ENCODE measurements at regions not wholly inside any gene's neighbourhood (a gene's known extent, or its start where the extent isn't known, plus 50 kb on each side); places are given as distances from the start of the nearest gene placed in this dataset.
"Not testable (repeated sequence)": the region's sequence is repeated elsewhere in the genome, so short reads cannot be mapped to it uniquely, and the experiment has no call there.

DNA sequence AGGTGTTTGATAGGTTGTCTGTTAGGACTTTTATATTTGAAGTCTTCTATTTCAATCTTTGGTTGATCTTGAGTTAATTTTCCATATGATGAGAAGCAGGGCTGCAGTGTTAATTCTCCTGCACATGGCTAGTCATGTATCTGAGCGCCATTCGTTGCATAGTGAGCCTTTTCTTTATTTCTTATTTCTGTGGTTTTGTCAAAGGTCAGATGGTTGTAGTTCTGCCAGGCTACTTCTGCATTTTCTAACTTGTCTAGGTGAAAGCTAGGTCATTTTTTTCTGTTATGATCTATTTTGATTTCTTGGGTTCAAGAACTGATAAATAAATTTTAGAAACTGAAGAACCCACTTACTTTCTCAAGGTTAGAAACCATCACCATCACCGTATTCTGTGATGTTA is 56.7 kb downstream of the CCDC74A start:
- no peak for DNase-seq

DNA sequence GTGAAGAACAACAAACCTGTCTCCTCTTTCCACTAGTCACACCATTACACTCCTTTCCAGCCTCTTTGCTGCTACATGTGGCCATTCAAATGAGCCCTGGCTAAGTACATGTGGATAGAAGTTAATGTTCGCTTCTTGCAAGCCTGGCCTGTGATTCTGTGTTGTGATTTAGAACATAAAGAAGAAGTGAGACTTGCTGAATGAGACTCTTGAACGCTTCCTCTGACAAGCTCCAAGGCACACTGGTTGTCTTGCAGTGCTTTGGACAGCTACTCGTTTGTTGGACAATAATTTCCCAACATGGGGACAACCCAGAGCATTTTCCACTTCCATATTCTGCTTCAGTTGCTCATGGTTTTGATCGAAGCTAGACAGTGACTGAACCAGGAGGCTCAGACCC is 57.3 kb downstream of the CCDC74A start:
- no peak for DNase-seq

DNA sequence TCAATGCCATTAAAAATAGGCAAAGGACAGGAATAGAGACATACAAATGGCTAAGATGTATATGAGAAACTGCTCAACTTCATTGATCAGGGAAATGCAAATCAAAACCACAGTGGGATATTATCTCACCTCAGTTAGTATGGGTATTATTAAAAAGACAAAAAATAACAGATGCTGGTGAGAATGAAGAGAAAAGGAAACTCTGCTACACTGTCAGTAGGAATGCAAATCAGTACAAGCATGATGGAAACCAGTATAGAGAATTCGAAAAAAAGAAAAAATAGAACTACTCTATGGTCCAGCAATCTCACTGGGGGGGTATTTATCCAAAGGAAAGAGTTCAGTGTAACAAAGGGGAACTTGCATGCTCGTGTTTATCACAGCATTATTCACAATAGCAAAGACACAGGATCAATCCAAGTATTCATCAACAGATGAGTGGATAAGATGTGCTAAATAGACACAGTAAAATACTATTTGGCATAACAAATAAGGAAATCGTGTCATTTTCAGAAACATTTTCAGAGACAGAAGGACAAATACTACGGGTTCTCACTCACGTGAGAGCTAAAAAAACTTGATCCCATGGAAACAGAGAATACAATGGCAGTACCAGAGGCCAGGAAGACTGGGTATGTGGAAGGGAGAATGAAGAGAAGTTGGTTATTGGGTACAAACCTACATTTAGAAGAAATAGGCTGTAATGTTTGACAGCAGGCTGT is 60.6 kb downstream of the CCDC74A start:
- no peak for DNase-seq

DNA sequence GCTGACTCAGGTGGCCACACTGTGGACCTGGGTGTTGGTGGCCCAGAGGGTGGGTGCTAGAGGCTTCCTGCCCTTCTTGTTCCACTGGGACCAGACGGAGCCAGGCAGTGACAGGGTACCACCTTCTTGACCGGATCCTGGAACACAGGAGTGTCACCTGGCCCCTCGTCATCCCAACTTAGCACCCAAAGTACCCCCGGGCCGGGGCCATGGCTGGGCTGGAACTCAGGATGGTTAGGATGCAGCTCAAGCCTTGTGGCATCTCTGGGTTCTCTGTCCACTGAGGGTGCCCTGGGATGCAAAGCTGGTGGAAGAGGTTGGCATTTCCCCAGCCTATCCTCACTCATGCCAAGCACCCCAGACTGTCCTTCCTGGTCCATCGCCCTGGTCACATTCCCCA is 61.4 kb downstream of the CCDC74A start:
- not testable (repeated sequence) for DNase-seq

DNA sequence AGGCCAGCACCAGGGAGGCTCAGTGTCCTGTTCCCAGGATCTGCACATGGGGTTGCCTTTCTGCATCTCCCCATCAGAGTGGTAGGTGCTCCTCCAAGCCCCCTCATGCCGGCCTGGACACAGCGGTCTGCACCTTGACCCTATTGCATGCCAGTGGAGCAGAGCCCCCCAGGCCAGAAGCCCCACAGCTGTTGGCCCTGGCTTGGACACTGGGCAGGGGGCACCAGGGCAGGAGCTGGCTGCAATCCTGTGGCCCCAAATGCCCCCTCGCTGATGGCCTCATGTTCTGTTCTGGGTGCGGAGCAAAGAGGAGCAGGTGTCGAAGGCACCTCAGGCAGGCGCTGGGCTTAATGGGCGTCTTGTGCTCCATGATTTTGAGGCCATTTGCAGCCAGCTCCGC is 62.7 kb downstream of the CCDC74A start:
- no peak for DNase-seq

DNA sequence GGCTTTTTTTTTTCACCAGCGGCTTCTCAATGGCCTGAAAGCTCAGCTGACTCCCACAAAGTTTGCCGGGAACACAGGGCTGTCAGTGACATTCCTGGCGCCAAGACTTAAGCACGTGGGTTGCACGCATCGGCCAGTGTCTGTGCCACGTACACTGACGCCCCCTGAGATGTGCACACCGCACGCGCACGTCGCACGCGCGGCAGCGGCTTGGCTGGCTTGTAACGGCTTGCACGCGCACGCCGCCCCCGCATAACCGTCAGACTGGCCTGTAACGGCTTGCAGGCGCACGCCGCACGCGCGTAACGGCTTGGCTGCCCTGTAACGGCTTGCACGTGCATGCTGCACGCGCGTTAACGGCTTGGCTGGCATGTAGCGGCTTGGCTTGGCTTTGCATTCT is 63.2 kb downstream of the CCDC74A start:
- no peak for DNase-seq

DNA sequence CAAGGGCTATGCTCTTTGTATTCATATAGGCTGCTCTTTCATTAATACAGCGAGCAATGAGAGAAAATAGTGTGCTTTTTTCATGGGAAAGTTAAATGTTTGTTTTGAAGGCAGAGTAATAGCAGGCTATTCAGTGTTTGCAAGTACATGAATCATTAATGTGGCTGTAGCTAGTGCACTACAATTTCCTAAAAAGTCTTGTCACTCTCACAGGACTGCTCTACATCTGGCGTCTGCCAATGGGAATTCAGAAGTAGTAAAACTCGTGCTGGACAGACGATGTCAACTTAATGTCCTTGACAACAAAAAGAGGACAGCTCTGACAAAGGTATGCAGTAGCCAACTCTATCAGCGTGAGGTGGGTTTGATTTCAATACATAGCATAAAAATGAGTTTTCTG is 68.9 kb downstream of the CCDC74A start:
- not testable (repeated sequence) for DNase-seq

DNA sequence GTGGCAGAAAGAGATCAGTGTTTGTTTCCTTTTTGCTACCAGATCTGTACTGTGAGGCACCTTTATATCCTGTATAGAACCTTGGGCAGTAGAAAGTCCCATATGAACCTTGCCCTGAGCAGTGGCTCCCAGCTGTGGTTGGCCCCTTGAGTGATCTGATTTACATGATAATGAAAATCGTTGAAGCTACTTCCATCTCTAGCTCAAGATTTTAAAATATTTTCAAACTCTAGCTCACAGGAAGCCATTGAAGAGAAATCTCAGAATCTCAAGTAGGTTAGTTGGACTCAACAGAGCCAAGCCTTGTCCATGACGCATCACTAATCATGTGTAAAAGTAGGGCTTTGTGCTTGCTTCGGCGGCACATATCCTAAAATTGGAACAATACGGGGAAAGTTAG is 74.8 kb downstream of the CCDC74A start:
- not testable (repeated sequence) for DNase-seq

DNA sequence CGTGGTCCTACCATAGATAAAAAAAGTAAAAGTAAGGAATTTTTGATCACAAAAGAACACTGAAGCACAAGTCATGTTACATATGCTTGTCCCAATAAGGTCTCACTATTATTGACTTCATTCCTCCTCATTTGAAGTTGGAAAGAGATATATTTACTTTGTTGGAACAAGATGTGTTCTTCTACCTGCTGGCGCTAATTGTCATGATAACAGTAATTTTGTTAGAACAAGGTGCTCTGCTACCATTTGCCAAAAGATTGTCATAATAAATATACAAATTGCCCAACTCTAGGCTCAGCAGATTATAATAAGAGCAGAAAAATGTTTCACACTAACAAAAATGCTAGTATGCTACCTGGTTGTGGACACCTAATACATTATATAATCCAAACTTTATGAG is 77.0 kb downstream of the CCDC74A start:
- DNase-seq = not testable (repeated sequence)

DNA sequence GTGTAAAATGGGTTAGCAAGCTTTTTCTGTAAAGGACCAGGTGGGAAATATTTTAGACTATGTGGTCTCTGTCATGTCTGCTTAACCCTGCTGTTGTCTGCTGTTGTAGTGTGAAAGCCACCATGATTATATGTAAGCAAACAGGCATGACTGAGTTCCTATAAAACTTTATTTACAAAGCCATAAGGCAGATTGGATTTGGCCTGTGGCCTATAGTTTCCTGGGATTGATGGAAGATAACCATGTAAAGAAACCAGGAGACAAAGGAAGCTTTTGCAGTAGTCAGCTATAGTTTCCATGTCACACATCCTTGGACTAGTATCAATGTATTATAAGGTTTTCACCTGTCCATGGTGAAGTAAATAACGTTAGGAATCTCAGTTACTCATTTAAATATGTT is 78.7 kb downstream of the CCDC74A start:
- DNase-seq = not testable (repeated sequence)

DNA sequence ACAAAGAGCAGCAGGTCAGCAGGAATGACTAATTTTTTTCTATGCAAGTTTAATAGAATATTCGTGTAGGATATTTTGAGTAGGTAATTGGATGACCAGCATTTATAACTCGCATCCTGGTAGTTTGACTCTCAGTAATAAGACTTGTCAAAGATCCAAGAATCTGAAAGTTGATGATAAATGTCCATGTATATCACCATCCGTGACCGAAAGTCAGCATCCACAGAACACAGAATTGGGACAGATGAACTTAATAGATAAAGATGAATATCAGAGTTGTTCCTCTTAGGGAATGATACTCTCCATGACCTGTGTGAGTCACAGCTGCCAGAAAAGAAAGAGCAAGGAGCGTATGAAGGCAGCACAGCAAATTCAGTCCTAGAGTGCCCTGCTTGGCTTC is 79.4 kb downstream of the CCDC74A start:
- DNase-seq = not testable (repeated sequence)

DNA sequence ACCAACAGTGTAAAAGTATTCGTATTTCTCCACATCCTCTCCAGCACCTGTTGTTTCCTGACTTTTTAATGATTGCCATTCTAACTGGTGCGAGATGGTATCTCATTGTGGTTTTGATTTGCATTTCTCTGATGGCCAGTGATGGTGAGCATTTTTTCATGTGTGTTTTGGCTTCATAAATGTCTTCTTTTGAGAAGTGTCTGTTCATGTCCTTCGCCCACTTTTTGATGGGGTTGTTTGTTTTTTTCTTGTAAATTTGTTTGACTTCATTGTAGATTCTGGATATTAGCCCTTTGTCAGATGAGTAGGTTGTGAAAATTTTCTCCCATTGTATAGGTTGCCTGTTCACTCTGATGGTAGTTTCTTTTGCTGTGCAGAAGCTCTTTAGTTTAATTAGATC is 86.9 kb downstream of the CCDC74A start:
- not testable (repeated sequence) for DNase-seq

DNA sequence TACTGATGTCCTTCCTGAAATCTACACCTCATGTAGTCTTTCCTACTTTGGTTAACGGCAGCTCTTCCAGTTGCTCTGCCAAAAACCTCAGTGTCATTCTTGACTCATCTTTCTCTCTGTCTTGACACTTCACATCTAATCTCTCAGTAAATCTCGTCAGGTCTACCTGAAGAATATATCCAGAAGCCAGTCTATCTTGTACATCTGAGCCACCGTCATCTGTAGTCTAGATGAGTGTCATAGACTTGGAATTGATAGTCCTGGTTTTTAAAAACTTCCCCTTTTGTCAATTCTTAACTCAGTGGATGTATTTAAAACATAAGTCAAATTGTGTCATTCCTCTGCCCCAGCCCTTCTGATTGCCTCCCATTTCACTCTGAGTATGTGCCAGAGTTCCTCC is 90.6 kb downstream of the CCDC74A start:
- DNase-seq = not testable (repeated sequence)

DNA sequence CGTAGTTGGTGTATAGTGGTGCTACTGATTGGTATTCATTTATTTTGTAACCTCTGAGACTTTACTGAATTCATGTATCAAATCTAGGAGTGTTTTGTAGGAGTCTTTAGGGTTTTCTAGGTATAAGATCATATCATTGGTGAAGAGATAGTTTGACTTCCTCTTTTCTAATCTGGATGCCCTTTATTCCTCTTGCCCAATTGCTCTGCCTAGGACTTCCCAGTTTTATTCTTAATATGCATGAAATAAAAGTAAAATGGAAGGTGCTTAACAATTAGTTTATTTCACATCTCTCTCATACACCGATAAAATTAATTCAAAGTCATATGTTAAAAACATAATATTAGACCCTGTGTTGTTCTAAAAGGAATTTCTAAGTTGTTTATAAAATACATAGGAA is 95.2 kb downstream of the CCDC74A start:
- not testable (repeated sequence) for DNase-seq

DNA sequence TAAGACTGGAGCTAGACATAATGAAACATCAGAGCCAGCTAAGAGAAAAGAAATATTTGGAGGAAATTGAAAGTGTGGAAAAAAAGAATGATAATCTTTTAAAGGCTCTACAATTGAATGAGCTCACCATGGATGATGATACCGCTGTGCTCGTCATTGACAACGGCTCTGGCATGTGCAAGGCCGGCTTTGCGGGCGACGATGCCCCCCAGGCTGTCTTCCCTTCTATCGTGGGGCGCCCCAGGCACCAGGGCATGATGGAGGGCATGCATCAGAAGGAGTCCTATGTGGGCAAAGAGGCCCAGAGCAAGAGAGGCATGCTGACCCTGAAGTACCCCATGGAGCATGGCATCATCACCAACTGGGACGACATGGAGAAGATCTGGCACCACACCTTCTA is 98.3 kb downstream of the CCDC74A start:
- DNase-seq = not testable (repeated sequence)

DNA sequence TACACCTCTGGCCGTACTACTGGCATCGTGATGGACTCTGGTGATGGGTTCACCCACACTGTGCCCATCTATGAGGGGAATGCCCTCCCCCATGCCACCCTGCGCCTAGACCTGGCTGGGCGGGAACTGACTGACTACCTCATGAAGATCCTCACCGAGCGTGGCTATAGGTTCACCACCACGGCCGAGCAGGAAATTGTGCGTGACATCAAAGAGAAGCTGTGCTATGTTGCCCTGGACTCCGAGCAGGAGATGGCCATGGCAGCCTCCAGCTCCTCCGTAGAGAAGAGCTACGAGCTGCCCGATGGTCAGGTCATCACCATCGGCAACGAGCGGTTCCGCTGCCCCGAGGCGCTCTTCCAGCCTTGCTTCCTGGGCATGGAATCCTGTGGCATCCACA is 98.9 kb downstream of the CCDC74A start:
- not testable (repeated sequence) for DNase-seq

DNA sequence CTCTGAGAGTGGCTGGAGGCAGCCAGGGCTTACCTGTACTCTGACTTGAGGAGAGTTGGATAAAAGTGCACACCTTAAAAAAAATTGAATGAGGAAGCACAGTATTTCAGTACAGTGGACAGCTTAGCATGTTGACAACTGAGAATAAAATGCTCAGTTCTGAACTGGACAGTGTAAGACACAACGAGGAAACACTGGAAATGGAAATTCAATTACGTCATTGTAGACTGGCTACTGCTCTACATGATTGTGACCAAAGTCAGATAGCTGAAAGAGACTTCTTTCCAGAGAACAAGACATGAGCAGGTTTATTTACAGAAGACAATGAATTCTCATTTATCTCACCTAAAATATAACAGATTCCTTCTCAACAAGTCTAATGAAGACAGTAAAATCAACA is 100.1 kb downstream of the CCDC74A start:
- DNase-seq = not testable (repeated sequence)

DNA sequence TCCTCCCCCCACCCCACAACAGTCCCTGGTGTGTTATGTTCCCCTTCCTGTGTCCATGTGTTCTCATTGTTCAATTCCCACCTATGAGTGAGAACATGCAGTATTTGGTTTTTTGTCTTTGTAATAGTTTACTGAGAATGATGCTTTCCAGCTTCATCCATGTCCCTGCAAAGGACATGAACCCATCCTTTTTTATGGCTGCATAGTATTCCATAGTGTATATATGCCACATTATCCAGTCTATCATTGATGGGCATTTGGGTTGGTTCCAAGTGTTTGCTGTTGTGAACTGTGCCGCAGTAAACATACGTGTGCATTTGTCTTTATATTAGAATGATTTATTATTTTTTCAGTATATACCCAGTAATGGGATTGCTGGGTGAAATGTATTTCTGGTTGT is 104.0 kb downstream of the CCDC74A start:
- DNase-seq = not testable (repeated sequence)

DNA sequence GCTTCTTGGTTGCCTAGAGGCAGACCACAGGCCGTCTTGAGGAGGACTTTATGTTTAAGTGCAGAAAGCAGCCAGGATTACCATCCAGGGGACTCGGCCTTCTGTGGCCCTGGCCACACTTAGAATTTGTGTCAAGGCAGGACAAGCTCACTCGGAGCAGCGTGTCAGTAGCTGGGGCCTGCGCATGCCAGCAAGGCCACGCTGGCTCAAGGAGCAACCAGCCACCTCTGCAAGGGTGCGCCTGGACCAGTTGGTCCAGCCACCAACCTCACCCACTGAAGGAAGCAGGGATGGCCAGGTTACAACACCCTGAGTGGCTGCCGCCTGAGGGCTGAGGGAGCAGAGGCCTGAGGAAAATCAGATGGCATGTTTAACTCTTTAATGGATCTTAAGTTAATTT is 105.7 kb downstream of the CCDC74A start:
- DNase-seq = not testable (repeated sequence)

DNA sequence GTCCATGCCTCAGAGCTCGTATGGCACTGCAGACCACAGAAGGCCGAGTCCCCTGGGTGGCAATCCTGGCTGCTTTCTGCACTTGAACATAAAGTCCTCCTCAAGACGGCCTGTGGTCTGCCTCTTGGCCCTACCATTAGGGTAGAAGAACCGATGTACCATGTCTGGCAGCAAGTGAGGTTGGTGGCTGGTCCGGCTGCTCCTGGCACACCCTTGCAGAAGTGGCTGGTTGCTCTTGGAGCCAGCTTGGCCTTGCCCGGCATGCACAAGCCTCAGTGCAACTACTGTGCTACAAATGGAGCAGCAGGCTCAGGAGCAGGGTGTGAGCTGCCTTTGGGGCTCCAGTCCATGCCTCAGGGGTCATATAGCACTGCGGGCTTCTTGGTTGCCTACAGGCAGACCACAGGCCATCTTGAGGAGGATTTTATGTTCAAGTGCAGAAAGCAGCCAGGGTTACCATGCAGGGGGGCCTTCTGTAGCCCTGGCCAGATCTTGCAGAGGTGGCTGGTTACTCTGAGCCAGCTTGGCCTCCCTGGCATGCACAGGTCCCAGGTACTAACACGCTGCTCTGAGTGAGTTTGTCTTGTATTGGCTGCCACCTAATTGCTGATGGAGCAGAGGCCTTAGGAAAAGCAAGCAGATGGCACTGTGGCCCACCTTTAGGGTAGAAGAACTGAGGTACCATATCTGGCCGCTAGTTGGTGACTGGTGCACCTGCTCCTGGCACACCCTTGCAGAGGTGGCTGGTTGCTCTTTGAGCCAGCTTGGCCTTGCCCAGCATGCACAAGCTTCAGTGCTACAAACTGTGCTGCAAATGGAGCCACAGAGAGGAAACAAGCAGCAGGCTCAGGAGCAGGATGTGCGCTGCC is 106.4 kb downstream of the CCDC74A start:
- not testable (repeated sequence) for DNase-seq

DNA sequence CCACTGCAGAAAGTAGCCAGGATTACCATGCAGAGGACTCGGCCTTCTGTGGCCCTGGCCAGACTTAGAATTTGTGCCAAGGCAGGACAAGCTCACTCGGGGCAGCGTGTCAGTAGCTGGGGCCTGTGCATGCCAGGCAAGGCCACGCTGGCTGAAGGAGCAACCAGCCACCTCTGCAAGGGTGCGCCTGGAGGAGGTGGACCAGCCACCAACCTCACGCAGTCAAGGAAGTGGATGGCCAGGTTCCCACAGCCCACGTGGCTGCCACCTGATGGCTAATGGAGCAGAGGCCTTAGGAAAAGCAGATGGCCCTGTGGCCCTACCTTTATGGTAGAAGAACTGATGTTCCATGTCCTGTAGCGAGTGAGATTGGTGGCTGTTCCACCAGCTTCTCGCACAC is 107.9 kb downstream of the CCDC74A start:
- no peak for DNase-seq

DNA sequence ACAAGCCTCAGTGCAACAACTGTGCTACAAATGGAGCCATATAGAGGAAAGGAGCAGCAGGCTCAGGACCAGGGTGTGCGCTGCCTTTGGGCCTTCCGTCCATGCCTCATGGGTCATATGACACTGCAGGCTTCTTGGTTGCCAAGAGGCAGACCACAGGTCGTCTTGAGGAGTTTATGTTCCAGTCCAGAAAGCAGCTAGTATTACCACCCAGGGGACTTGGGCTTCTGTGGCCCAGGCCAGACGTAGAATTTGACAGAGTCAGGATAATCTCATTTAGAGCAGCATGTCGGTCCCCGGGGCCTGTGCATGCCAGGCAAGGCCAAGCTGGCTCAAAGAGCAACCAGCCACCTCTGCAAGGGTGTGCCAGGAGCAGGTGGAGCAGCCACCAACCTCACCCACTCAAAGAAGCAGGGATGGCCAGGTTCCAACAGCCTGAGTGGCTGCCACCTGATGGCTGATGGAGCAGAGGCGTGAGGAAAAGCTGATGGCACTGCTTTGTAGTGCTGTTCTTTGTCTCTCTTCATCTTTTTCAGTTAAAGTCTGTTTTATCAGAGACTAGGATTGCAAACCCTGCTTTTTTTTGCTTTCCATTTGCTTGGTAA is 109.1 kb downstream of the CCDC74A start:
- not testable (repeated sequence) for DNase-seq

DNA sequence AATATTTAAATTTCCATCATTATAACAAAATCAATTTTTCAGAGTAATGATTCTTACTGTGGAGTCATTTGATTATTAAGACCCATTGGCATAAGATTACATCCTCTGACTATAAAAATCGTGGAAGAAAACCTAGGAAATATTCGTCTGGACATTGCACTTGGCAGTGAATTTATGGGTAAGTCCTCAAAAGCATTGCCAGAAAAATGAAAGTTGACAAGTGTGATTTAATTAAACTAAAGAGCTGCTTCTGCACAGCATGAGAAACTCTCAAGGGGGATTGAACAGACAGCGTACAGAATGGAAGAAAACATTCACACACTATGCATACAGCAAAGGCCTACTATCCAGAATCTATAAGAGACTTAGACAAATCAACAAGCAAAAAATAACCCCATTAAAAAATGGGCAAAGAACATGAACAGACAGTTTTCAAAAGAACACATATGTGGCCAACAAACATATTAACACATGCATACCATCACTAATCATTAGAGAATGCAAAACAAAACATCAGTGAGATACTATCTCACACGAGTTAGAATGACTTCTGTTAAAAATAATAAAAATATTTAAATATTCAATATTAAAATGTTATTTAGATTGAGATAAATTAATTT is 111.4 kb downstream of the CCDC74A start:
- DNase-seq = not testable (repeated sequence)

Measured in amniotic stem cell (primary cell).